SK-N-SH (cell line): ENCODE measurements at regions not wholly inside any gene's neighbourhood (a gene's known extent, or its start where the extent isn't known, plus 50 kb on each side); places are given as distances from the start of the nearest gene placed in this dataset.

Experiments
- CTCF ChIA-PET: fragments of 300-600, 350-600 bp; formaldehyde crosslinking; extraction: SDS; loops from one replicate; lab custom pipeline; 2021; lab: Yijun Ruan, JAX
- POLR2A ChIA-PET: fragments of 350-600 bp; sonication (Branson Sonifier 250); formaldehyde crosslinking; extraction: SDS; loops from one replicate; lab custom pipeline; 2020; ENCODE audit warnings: antibody characterized with exemption, inconsistent platforms; lab: Yijun Ruan, JAX
- DNase-seq: peaks from one replicate; pipeline ENCODE4 v3.0.0; 2012
- H2AFZ ChIP-seq: fragments of 200-600 bp; sonication (generic); 2 replicates; pipeline ENCODE4 v1.8.1; 2016; ENCODE audit warnings: antibody characterized with exemption, mild to moderate bottlenecking, low read depth
- H3F3A ChIP-seq: fragments of 200-600 bp; sonication (generic); replicated peaks from 2 replicates; pipeline ENCODE3; 2016; ENCODE audit warnings: antibody characterized with exemption, mild to moderate bottlenecking; ENCODE audit not compliant: insufficient read depth
- H3K27ac ChIP-seq, 2 experiments: fragments of 200-500 bp in 1 of 2; fragments of 200-600 bp in 1 of 2; sonication (Bioruptor generic) in 1 of 2; sonication (generic), shearing (Covaris generic) in 1 of 2; 2 replicates each; pipeline versions ENCODE4 v1.5.1 to v1.6.1; 2014 to 2016; ENCODE audit warnings: low read depth in 2 of 2, inconsistent platforms in 1 of 2, low read length in 1 of 2, mild to moderate bottlenecking in 1 of 2, mixed read lengths in 1 of 2
- H3K27me3 ChIP-seq: fragments of 200-600 bp; sonication (generic), shearing (Covaris generic); 2 replicates; pipeline ENCODE4 v1.6.1; 2016; ENCODE audit warnings: mixed run types; ENCODE audit not compliant: insufficient read depth
- H3K36me3 ChIP-seq, 2 experiments: fragments of 200-500 bp in 1 of 2; fragments of 200-600 bp in 1 of 2; sonication (Bioruptor generic) in 1 of 2; sonication (generic) in 1 of 2; replicated peaks in 1 of 2; 2 replicates each; pipeline versions ENCODE3 to v1.5.1; 2014 to 2016; ENCODE audit warnings: low read length in 1 of 2, mild to moderate bottlenecking in 1 of 2; ENCODE audit not compliant: insufficient read depth in 2 of 2, control insufficient read depth in 1 of 2
- H3K4me1 ChIP-seq, 2 experiments: fragments of 200-500 bp in 1 of 2; fragments of 200-600 bp in 1 of 2; sonication (Bioruptor generic) in 1 of 2; sonication (generic), shearing (Covaris generic) in 1 of 2; 2 replicates each; pipeline versions ENCODE4 v1.5.1 to v1.6.1; 2014 to 2016; ENCODE audit warnings: low read depth in 1 of 2, low read length in 1 of 2, mixed run types in 1 of 2; ENCODE audit not compliant: insufficient read depth in 2 of 2, control insufficient read depth in 1 of 2
- H3K4me2 ChIP-seq: fragments of 200-600 bp; sonication (generic), shearing (Covaris generic); 2 replicates; pipeline ENCODE4 v1.6.1; 2017; ENCODE audit warnings: mixed run types
- H3K4me3 ChIP-seq, 2 experiments: fragments of 200-500 bp in 1 of 2; fragments of 200-600 bp in 1 of 2; sonication (Bioruptor generic) in 1 of 2; sonication (generic), shearing (Covaris generic) in 1 of 2; 2 replicates each; pipeline versions ENCODE4 v1.5.1 to v1.8.1; 2014 to 2016; ENCODE audit warnings: low read depth in 2 of 2, inconsistent platforms in 1 of 2, low read length in 1 of 2, mild to moderate bottlenecking in 1 of 2, mixed read lengths in 1 of 2, moderate library complexity in 1 of 2
- H3K79me2 ChIP-seq: fragments of 200-600 bp; sonication (generic); 2 replicates; pipeline ENCODE4 v1.8.1; 2017; ENCODE audit warnings: mild to moderate bottlenecking; ENCODE audit not compliant: insufficient read depth
- H3K9ac ChIP-seq: fragments of 200-600 bp; sonication (generic); 2 replicates; pipeline ENCODE4 v1.6.1; 2017; ENCODE audit warnings: mixed run types
- H3K9me2 ChIP-seq: fragments of 200-600 bp; sonication (generic); 2 replicates; pipeline ENCODE4 v1.6.1; 2017; ENCODE audit warnings: mixed run types
- H3K9me3 ChIP-seq: fragments of 200-600 bp; sonication (generic); 2 replicates; pipeline ENCODE4 v1.6.1; 2017; ENCODE audit warnings: mixed run types, mild to moderate bottlenecking, moderate library complexity
- H4K20me1 ChIP-seq: fragments of 200-600 bp; sonication (generic); 2 replicates; pipeline ENCODE4 v1.6.1; 2017; ENCODE audit warnings: mild to moderate bottlenecking, mixed run types; ENCODE audit not compliant: insufficient read depth
- EZH2phosphoT487 ChIP-seq: fragments of 200-600 bp; sonication (generic); IDR thresholded peaks from 2 replicates; pipeline ENCODE4 v1.6.1; 2017; ENCODE audit warnings: low read depth, mixed run types, mild to moderate bottlenecking, antibody characterized with exemption, moderate library complexity, borderline replicate concordance
- FOSL2 ChIP-seq: IDR thresholded peaks from 2 replicates; pipeline ENCODE4 v1.4.0; 2012; ENCODE audit warnings: low read depth, mild to moderate bottlenecking, moderate library complexity, borderline replicate concordance
- GATA2 ChIP-seq: sonication (generic); formaldehyde crosslinking; IDR thresholded peaks from 2 replicates; pipeline ENCODE4 v1.5.0; 2020; ENCODE audit warnings: mild to moderate bottlenecking, missing genetic modification reagents
- MEF2A ChIP-seq: IDR thresholded peaks from 2 replicates; pipeline ENCODE4 v1.4.0; 2012; ENCODE audit warnings: low read depth, borderline replicate concordance
- MXI1 ChIP-seq: IDR thresholded peaks from 2 replicates; pipeline ENCODE4 v1.6.1; 2012; ENCODE audit warnings: mild to moderate bottlenecking, low read depth, low read length, improper control_type of control experiment
- RAD21 ChIP-seq: IDR thresholded peaks from 2 replicates; pipeline ENCODE4 v1.6.1; 2012; ENCODE audit warnings: mild to moderate bottlenecking, low read length
- RCOR1 ChIP-seq: fragments of 150-350 bp; IDR thresholded peaks from 2 replicates; pipeline ENCODE4 v1.6.1; 2017; ENCODE audit warnings: antibody characterized with exemption, low read length
- RFX5 ChIP-seq: IDR thresholded peaks from 2 replicates; pipeline ENCODE4 v1.6.1; 2012; ENCODE audit warnings: mild to moderate bottlenecking, improper control_type of control experiment, low read length
- SIN3A ChIP-seq: IDR thresholded peaks from 2 replicates; pipeline ENCODE4 v1.6.1; 2012; ENCODE audit warnings: low read depth, mild to moderate bottlenecking, low read length, moderate library complexity, borderline replicate concordance
- SMC3 ChIP-seq: IDR thresholded peaks from 2 replicates; pipeline ENCODE4 v1.6.1; 2012; ENCODE audit warnings: low read depth, low read length, improper control_type of control experiment
- TEAD4 ChIP-seq: IDR thresholded peaks from 2 replicates; pipeline ENCODE4 v1.4.0; 2012; ENCODE audit warnings: mild to moderate bottlenecking, borderline replicate concordance; ENCODE audit not compliant: insufficient read depth
- WGBS: methylation state at CpG from one replicate; pipeline ENCODE4 v1.1.6; 2017; ENCODE audit warnings: low lambda C conversion rate; 5-methylcytosine and 5-hydroxymethylcytosine counted together
- TF ChIP-seq, protein P1 (sequence below): fragments of 200-600 bp; sonication (generic); IDR thresholded peaks from 2 replicates; pipeline ENCODE4 v1.6.1; 2017; ENCODE audit warnings: antibody characterized with exemption, mild to moderate bottlenecking, moderate library complexity
- TF ChIP-seq, protein P2 (sequence below): IDR thresholded peaks from 2 replicates; pipeline ENCODE4 v1.4.0; 2012; ENCODE audit warnings: low read depth, borderline replicate concordance
- TF ChIP-seq, protein P3 (sequence below): IDR thresholded peaks from 2 replicates; pipeline ENCODE4; 2012

DNA sequence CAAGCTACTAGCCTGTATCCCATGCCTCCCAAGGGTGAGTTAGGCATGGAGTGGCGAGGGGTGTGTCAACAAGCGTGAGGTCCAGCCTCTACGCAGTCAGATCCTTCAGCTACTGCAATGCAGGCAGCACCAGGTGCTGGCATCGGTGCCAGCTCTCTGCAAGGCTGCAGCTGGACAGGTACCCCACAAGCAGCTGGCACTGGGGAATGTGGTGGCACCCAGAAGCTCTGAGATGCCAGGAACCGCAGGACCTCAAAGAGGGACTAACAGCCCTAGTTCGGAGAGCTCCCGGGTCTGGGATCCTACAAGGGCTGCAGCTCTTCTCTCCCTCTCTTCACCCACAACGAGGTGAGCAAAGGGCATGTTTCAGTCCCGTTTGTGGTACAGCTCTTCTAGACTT lies 974.5 kb downstream of the LTN1 start:
- WGBS, result 84% methylated on average over 5 of the region's 9 CpGs
- Histone ChIP-seq H3K4me3 (no peak overlapping the region), H3K4me1 (peaks cover 0 to 2% of the 10 kb centered on the region in 2 experiments; a peak in 1 of 4 replicates), H3K9ac (no peak overlapping the region), H3K4me2 (no peak overlapping the region), H3K9me2 (no peaks in the 10 kb centered on the region), H3K36me3 (no peaks in the 10 kb centered on the region), H3K27ac (no peak overlapping the region), H2AFZ (no peak overlapping the region), H4K20me1 (no peaks in the 10 kb centered on the region), H3F3A (no peaks in the 10 kb centered on the region), H3K27me3 (no peaks in the 10 kb centered on the region), H3K79me2 (no peaks in the 10 kb centered on the region), H3K9me3 (no peaks in the 10 kb centered on the region)
- TF ChIP-seq, protein P1, sequence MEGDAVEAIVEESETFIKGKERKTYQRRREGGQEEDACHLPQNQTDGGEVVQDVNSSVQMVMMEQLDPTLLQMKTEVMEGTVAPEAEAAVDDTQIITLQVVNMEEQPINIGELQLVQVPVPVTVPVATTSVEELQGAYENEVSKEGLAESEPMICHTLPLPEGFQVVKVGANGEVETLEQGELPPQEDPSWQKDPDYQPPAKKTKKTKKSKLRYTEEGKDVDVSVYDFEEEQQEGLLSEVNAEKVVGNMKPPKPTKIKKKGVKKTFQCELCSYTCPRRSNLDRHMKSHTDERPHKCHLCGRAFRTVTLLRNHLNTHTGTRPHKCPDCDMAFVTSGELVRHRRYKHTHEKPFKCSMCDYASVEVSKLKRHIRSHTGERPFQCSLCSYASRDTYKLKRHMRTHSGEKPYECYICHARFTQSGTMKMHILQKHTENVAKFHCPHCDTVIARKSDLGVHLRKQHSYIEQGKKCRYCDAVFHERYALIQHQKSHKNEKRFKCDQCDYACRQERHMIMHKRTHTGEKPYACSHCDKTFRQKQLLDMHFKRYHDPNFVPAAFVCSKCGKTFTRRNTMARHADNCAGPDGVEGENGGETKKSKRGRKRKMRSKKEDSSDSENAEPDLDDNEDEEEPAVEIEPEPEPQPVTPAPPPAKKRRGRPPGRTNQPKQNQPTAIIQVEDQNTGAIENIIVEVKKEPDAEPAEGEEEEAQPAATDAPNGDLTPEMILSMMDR, result no peak
- no peak for TF ChIP-seq RAD21
- no peak for TF ChIP-seq FOSL2
- no peak for TF ChIP-seq GATA2 (CRISPR knock-in tag)
- TF ChIP-seq RFX5, result no peak
- TF ChIP-seq SMC3, result no peak
- TF ChIP-seq, protein P2, sequence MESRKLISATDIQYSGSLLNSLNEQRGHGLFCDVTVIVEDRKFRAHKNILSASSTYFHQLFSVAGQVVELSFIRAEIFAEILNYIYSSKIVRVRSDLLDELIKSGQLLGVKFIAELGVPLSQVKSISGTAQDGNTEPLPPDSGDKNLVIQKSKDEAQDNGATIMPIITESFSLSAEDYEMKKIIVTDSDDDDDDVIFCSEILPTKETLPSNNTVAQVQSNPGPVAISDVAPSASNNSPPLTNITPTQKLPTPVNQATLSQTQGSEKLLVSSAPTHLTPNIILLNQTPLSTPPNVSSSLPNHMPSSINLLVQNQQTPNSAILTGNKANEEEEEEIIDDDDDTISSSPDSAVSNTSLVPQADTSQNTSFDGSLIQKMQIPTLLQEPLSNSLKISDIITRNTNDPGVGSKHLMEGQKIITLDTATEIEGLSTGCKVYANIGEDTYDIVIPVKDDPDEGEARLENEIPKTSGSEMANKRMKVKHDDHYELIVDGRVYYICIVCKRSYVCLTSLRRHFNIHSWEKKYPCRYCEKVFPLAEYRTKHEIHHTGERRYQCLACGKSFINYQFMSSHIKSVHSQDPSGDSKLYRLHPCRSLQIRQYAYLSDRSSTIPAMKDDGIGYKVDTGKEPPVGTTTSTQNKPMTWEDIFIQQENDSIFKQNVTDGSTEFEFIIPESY, result no peak
- ChIA-PET CTCF (interaction anchor here (0.8 kb wide), 1 partner anchor 1174 kb away, joined by 3 read pairs; no protein-coding TSS in a partner anchor), POLR2A (no interaction called here)
- no peak for DNase-seq

- H4K20me1 ChIP-seq, result no peaks in the 10 kb centered on the region
- H3K27ac ChIP-seq, result no peak overlapping the region
- WGBS, result 100% methylated on average over 1 of the region's 1 CpG
- DNase-seq, result no peak
- no peaks in the 10 kb centered on the region for H3K9me2 ChIP-seq
- no peaks in the 10 kb centered on the region for H3F3A ChIP-seq
- CTCF ChIA-PET, result interaction anchor here (0.7 kb wide), 1 partner anchor 525 kb away, joined by 3 read pairs; no protein-coding TSS in a partner anchor
- H3K27me3 ChIP-seq, result no peaks in the 10 kb centered on the region
- no peak overlapping the region for H2AFZ ChIP-seq
- TF ChIP-seq RCOR1 (no peak), SIN3A (no peak), TEAD4 (no peak), EZH2phosphoT487 (no peak), MXI1 (no peak), RFX5 (no peak), MEF2A (no peak), SMC3 (no peak)
- TF ChIP-seq, protein P3, sequence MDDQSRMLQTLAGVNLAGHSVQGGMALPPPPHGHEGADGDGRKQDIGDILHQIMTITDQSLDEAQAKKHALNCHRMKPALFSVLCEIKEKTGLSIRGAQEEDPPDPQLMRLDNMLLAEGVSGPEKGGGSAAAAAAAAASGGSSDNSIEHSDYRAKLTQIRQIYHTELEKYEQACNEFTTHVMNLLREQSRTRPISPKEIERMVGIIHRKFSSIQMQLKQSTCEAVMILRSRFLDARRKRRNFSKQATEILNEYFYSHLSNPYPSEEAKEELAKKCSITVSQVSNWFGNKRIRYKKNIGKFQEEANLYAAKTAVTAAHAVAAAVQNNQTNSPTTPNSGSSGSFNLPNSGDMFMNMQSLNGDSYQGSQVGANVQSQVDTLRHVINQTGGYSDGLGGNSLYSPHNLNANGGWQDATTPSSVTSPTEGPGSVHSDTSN, result no peak
- TF ChIP-seq, protein P2, result no peak
- TF ChIP-seq, all 33 proteins: peak for 0
- Histone ChIP-seq H3K4me3 (no peak overlapping the region), H3K36me3 (no peaks in the 10 kb centered on the region), H3K79me2 (no peaks in the 10 kb centered on the region), H3K9ac (no peak overlapping the region), H3K9me3 (no peaks in the 10 kb centered on the region), H3K4me2 (no peak overlapping the region), H3K4me1 (peaks cover 0 to 2% of the 10 kb centered on the region in 2 experiments; a peak in 2 of 4 replicates)
- POLR2A ChIA-PET, result no interaction called here
Observed at GRCh38 chr21:28016571-28016970, 976.1 kb downstream of the LTN1 start.
